C4-2B (cell line): ENCODE measurements at regions not wholly inside any gene's neighbourhood (a gene's known extent, or its start where the extent isn't known, plus 50 kb on each side); places are given as distances from the start of the nearest gene placed in this dataset.

Source experiments
- CTCF ChIP-seq: fragments of 450-650 bp; conservative IDR thresholded peaks from 2 replicates; pipeline ENCODE4 v1.5.1; 2017; ENCODE audit warnings: mild to moderate bottlenecking
- ZFX ChIP-seq: fragments of 450-650 bp; IDR thresholded peaks from 2 replicates; pipeline ENCODE4 v1.6.1; 2017

GRCh38 chr2:147698166-147698565 is 146.7 kb upstream of the ACVR2A start:
- TF ChIP-seq CTCF (no peak), ZFX (no peak)
